ENCODE measurements at regions not wholly inside any gene's neighbourhood (a gene's known extent, or its start where the extent isn't known, plus 50 kb on each side); places are given as distances from the start of the nearest gene placed in this dataset.

DNA sequence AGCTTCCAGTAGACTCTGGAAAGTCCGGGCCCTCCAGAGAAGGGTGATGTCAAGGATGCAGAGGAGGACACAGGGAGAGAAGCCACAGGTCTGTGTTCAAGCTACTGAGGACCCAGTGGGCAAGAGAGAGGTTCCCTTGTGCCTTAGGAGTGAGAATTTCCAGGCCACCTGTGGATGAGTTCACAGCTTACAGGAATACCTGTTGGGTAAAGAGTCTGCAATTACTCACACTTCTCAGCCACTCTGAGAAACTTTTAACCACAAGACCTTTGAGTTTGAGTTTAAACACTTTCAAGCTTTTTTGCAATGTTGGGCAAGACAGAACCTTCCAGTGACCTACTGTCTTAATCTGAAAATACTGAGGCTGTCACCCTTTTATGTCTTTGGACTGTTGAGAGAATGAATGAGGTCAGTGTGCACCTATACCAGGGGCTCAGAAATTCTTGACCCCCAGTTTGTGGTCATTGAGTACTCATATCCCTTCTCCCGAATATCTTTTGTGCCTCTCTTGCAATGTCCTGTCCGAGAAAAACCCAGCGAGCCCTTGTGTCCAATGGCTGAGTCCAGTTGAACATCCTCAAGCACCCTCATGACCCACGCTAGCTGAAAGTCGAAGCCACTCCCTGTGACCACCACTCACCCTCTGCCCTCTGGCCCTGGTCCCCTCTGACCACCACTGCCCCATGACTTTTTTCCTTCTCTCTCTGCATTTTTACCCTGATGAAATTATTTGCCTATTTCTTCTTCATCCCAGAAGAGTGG is 368.5 kb upstream of the ZNF507 start:
- H3K4me1 ChIP-seq (ENCODE audit: control insufficient read depth in 2 of 2, insufficient read depth in 2 of 2, low read length in 1 of 2): no peaks in the 10 kb centered on the region

DNA sequence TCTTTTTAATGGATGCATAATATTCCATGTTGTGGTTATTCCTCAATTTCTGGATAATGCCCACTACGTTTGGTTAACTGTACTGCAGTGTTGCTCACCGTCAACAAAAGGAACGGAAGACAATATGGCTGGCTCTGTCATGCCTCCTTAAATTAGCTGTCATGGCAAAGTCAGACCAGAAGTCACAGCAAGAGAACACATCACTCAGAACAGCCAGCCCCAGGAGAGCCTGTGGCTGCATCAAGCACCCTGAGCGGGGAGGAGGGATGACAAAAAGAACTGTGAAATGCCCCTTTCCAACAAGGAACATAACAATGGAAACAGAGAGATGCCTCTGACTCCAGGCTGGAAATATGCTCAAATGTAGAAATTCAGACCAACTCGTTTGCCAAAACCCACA is 366.0 kb upstream of the ZNF507 start:
- 75 to 77% methylated on average over 5 of the region's 5 CpGs for WGBS, 2 donors

More for the DNA sequence above, 368.5 kb upstream of the ZNF507 start:
- Histone ChIP-seq H3K4me3 (ENCODE audit: low read depth in 1 of 2, low read length in 2 of 2) (no peak overlapping the region), H3K9me3 (ENCODE audit: control insufficient read depth in 2 of 2, insufficient read depth in 1 of 2, low read depth in 1 of 2, low read length in 1 of 2) (no peaks in the 10 kb centered on the region), H3K36me3 (ENCODE audit: control insufficient read depth in 2 of 2, insufficient read depth in 2 of 2, low read length in 1 of 2) (no peaks in the 10 kb centered on the region), H3K27ac (ENCODE audit: low read depth in 2 of 2, low read length in 1 of 2) (no peak overlapping the region), H3K27me3 (ENCODE audit: control insufficient read depth in 1 of 2, insufficient read depth in 2 of 2, low read length in 2 of 2) (no peaks in the 10 kb centered on the region)
- WGBS, 2 donors: 91 to 93% methylated on average over 6 of the region's 6 CpGs

DNA sequence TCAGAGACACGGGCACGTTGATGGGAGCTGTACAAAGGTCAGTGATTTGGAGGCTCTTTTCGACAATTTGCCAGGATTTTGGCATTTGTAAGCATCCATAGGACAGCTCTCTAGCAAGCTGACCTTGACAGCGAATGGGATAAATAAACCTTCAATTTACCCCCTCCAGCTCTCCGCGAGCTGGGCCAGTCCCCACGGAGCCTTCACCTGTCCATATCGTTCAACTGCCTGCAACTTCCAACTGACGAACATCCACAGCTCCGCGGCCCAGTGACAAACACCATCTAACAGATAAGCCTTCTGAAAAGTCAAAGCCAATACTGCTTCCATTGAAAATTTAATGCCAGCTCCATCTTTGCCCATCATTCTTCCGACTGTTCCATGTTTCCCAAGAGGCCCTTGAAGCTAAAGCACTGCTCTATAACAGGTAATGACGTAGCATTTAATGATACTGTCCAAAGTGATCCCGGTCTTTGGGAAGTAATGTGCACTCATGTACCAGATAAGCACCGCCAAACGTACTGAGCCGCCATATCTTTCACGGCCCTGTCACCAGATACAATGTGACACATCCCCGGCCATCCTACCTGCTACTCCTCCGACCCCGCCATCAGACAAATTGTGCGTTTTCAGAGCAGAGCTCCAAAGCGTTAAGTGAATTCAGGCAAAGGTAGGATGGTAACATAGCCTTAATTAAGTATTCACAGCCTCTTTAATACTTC is 365.3 kb upstream of the ZNF507 start:
- Histone ChIP-seq H3K4me1 (ENCODE audit: control insufficient read depth in 2 of 2, insufficient read depth in 2 of 2, low read length in 1 of 2) (no peaks in the 10 kb centered on the region), H3K4me3 (ENCODE audit: low read depth in 1 of 2, low read length in 2 of 2) (no peak overlapping the region), H3K36me3 (ENCODE audit: control insufficient read depth in 2 of 2, insufficient read depth in 2 of 2, low read length in 1 of 2) (no peaks in the 10 kb centered on the region), H3K9me3 (ENCODE audit: control insufficient read depth in 2 of 2, insufficient read depth in 1 of 2, low read depth in 1 of 2, low read length in 1 of 2) (peaks cover 4 to 5% of the 10 kb centered on the region in 2 donors), H3K27ac (ENCODE audit: low read depth in 2 of 2, low read length in 1 of 2) (no peak overlapping the region), H3K27me3 (ENCODE audit: control insufficient read depth in 1 of 2, insufficient read depth in 2 of 2, low read length in 2 of 2) (no peaks in the 10 kb centered on the region)
- WGBS, 2 donors: 90% methylated on average over 23 of the region's 23 CpGs

More for the DNA sequence above, 366.0 kb upstream of the ZNF507 start:
- Histone ChIP-seq H3K9me3 (ENCODE audit: control insufficient read depth in 2 of 2, insufficient read depth in 1 of 2, low read depth in 1 of 2, low read length in 1 of 2) (no peaks in the 10 kb centered on the region), H3K27me3 (ENCODE audit: control insufficient read depth in 1 of 2, insufficient read depth in 2 of 2, low read length in 2 of 2) (no peaks in the 10 kb centered on the region), H3K36me3 (ENCODE audit: control insufficient read depth in 2 of 2, insufficient read depth in 2 of 2, low read length in 1 of 2) (no peaks in the 10 kb centered on the region), H3K27ac (ENCODE audit: low read depth in 2 of 2, low read length in 1 of 2) (no peak overlapping the region), H3K4me3 (ENCODE audit: low read depth in 1 of 2, low read length in 2 of 2) (no peak overlapping the region), H3K4me1 (ENCODE audit: control insufficient read depth in 2 of 2, insufficient read depth in 2 of 2, low read length in 1 of 2) (no peaks in the 10 kb centered on the region)

DNA sequence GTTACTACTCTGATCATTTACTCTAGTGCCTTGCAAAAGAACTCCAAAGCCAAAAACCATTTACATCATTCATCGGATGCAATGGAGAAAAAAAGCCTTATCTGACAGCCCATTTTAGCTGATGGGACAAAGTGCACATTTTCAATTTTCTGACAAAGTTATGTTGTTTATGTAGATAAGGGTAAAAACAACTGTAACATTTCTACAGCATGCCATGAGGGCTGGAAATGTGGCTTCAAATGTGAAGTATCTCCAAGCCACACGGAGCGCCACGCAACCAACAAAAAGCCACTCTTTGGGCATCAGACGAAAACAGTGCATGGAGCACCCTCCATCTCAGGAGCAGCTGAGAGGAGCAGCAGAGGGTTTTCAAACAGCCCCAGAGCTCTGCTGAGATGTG is 364.6 kb upstream of the ZNF507 start:
- 83 to 90% methylated on average over 5 of the region's 5 CpGs for WGBS, 2 donors
- Histone ChIP-seq H3K4me3 (ENCODE audit: low read depth in 1 of 2, low read length in 2 of 2) (no peak overlapping the region), H3K9me3 (ENCODE audit: control insufficient read depth in 2 of 2, insufficient read depth in 1 of 2, low read depth in 1 of 2, low read length in 1 of 2) (peaks cover 8 to 11% of the 10 kb centered on the region in 2 donors), H3K27ac (ENCODE audit: low read depth in 2 of 2, low read length in 1 of 2) (no peak overlapping the region), H3K27me3 (ENCODE audit: control insufficient read depth in 1 of 2, insufficient read depth in 2 of 2, low read length in 2 of 2) (no peaks in the 10 kb centered on the region), H3K4me1 (ENCODE audit: control insufficient read depth in 2 of 2, insufficient read depth in 2 of 2, low read length in 1 of 2) (no peaks in the 10 kb centered on the region), H3K36me3 (ENCODE audit: control insufficient read depth in 2 of 2, insufficient read depth in 2 of 2, low read length in 1 of 2) (no peaks in the 10 kb centered on the region)

DNA sequence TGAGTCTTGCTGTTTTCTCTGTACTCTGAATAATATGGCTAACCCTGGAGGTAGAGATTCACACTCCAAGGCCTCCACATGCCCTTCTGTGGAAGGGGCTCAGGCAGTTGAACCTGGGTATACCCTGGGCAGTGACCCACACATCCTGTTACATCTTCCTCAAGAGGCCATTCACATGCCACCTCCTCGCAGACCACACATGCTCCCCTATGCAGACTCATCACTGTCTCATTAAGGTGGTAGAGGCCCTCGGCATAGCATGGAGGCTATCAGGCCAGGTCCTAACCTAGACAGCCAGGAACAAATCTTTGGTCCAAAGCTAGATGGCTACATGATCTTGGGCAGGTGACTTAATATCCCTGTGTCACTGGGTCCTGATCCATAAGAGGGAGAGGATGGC is 363.9 kb upstream of the ZNF507 start:
- 87% methylated on average over 2 of the region's 2 CpGs for WGBS, 2 donors
- no peaks in the 10 kb centered on the region for H3K36me3 ChIP-seq (ENCODE audit: control insufficient read depth in 2 of 2, insufficient read depth in 2 of 2, low read length in 1 of 2)

DNA sequence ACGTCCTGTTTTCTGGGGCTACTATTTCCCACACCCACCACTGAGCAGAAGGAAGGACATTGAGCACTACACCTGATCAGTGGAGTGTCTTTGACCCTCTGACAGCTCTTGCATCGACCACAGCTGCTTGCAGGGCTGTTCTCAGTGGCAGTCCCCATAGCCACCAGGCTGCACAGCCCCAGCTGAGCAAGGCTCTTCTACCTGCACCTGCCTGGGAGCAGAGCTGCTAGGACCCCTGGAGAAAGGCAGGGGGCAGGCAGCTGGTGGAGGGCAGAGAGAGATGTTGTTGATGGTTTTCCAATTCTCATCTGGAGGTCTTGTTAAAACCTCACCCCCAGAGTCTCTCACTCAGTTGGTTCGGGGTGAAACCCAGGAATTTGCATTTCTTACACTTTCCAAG is 361.8 kb upstream of the ZNF507 start:
- Histone ChIP-seq H3K9me3 (ENCODE audit: control insufficient read depth in 2 of 2, insufficient read depth in 1 of 2, low read depth in 1 of 2, low read length in 1 of 2) (peaks cover 12 to 16% of the 10 kb centered on the region in 2 donors), H3K36me3 (ENCODE audit: control insufficient read depth in 2 of 2, insufficient read depth in 2 of 2, low read length in 1 of 2) (no peaks in the 10 kb centered on the region), H3K4me1 (ENCODE audit: control insufficient read depth in 2 of 2, insufficient read depth in 2 of 2, low read length in 1 of 2) (no peaks in the 10 kb centered on the region), H3K4me3 (ENCODE audit: low read depth in 1 of 2, low read length in 2 of 2) (no peak overlapping the region), H3K27me3 (ENCODE audit: control insufficient read depth in 1 of 2, insufficient read depth in 2 of 2, low read length in 2 of 2) (no peaks in the 10 kb centered on the region), H3K27ac (ENCODE audit: low read depth in 2 of 2, low read length in 1 of 2) (no peak overlapping the region)
- WGBS, 2 donors: 45 to 56% methylated on average over 3 of the region's 3 CpGs

More for the DNA sequence above, 363.9 kb upstream of the ZNF507 start:
- peaks cover 9 to 12% of the 10 kb centered on the region in 2 donors for H3K9me3 ChIP-seq (ENCODE audit: control insufficient read depth in 2 of 2, insufficient read depth in 1 of 2, low read depth in 1 of 2, low read length in 1 of 2)
- H3K4me3 ChIP-seq (ENCODE audit: low read depth in 1 of 2, low read length in 2 of 2): no peak overlapping the region
- no peaks in the 10 kb centered on the region for H3K27me3 ChIP-seq (ENCODE audit: control insufficient read depth in 1 of 2, insufficient read depth in 2 of 2, low read length in 2 of 2)
- no peaks in the 10 kb centered on the region for H3K4me1 ChIP-seq (ENCODE audit: control insufficient read depth in 2 of 2, insufficient read depth in 2 of 2, low read length in 1 of 2)
- H3K27ac ChIP-seq (ENCODE audit: low read depth in 2 of 2, low read length in 1 of 2): no peak overlapping the region

DNA sequence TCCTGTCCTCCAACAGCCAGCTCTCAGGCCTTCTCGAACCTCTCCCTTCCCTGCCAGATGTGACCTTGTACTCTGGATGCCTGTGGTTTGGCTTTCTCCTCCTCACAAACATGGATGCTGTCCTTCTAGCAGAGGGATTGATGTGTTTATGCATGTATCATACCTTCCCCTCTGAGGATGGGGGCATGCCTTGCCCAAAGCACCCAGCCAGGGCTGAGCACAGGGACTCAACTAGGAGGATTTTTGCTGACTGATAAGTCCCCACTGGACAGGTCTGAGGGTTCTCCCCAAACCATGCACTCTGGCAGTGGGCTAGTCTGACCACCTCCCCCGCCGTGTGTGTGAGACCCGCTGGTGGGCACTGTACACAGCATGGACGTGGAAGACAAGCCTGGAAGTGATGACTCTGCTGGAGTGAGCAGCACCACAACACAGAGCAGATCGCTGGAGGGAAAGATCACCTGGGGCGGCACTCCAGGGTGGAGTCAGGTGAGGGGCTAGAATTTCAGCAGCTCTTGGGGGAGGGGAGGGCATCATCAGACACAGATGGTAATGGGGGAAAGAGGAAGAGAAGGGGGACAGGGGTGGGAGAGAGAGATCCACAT is 360.3 kb upstream of the ZNF507 start:
- no peaks in the 10 kb centered on the region for H3K36me3 ChIP-seq (ENCODE audit: control insufficient read depth in 2 of 2, insufficient read depth in 2 of 2, low read length in 1 of 2)
- no peak overlapping the region for H3K27ac ChIP-seq (ENCODE audit: low read depth in 2 of 2, low read length in 1 of 2)
- H3K9me3 ChIP-seq (ENCODE audit: control insufficient read depth in 2 of 2, insufficient read depth in 1 of 2, low read depth in 1 of 2, low read length in 1 of 2): peaks cover 12 to 16% of the 10 kb centered on the region in 2 donors
- WGBS, 2 donors: 84 to 85% methylated on average over 7 of the region's 7 CpGs
- no peaks in the 10 kb centered on the region for H3K4me1 ChIP-seq (ENCODE audit: control insufficient read depth in 2 of 2, insufficient read depth in 2 of 2, low read length in 1 of 2)
- no peaks in the 10 kb centered on the region for H3K27me3 ChIP-seq (ENCODE audit: control insufficient read depth in 1 of 2, insufficient read depth in 2 of 2, low read length in 2 of 2)
- H3K4me3 ChIP-seq (ENCODE audit: low read depth in 1 of 2, low read length in 2 of 2): no peak overlapping the region

DNA sequence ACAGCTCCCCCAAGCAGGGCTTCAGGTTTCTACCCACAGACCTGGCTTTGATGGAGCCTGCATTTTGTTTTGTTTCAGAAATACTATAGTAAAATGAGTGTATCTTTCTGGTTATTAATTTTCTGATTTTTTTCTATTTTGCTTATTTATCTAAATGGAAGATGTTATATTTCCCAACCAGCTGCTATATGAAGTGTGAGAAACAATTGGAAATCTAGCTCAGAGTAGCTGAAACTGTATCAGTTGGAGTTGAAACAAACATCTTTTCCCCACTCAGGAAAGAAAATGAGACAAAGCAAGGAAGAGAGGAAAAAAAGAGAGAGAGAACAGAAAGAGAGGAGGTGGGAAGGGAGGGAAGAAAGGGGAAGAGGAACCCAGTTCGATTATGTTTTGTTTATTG is 358.5 kb upstream of the ZNF507 start:
- peaks cover 12 to 21% of the 10 kb centered on the region in 2 donors for H3K9me3 ChIP-seq (ENCODE audit: control insufficient read depth in 2 of 2, insufficient read depth in 1 of 2, low read depth in 1 of 2, low read length in 1 of 2)
- no peaks in the 10 kb centered on the region for H3K36me3 ChIP-seq (ENCODE audit: control insufficient read depth in 2 of 2, insufficient read depth in 2 of 2, low read length in 1 of 2)
- no peak overlapping the region for H3K4me3 ChIP-seq (ENCODE audit: low read depth in 1 of 2, low read length in 2 of 2)
- H3K4me1 ChIP-seq (ENCODE audit: control insufficient read depth in 2 of 2, insufficient read depth in 2 of 2, low read length in 1 of 2): no peaks in the 10 kb centered on the region
- H3K27ac ChIP-seq (ENCODE audit: low read depth in 2 of 2, low read length in 1 of 2): no peak overlapping the region
- WGBS, 2 donors: 50 to 61% methylated on average over 1 of the region's 1 CpG
- H3K27me3 ChIP-seq (ENCODE audit: control insufficient read depth in 1 of 2, insufficient read depth in 2 of 2, low read length in 2 of 2): no peaks in the 10 kb centered on the region

DNA sequence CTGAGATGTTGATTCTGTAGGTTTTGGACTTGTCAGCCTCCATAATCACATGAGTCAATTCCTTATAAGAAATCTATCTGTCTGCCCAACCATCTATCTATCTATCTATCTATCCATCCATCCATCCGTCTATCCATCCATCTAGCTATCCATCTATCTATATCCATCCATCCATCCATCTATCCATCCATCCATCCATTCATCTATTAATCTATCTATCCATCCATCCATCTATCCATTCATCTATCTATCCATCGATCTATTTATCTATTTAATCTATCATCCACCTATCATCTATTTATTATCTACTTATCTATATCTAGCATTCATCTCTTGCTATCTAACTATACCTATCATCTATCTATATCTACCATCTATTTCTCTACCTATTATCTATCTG is 357.2 kb upstream of the ZNF507 start:
- Histone ChIP-seq H3K27me3 (ENCODE audit: control insufficient read depth in 1 of 2, insufficient read depth in 2 of 2, low read length in 2 of 2) (no peaks in the 10 kb centered on the region), H3K4me3 (ENCODE audit: low read depth in 1 of 2, low read length in 2 of 2) (no peak overlapping the region), H3K27ac (ENCODE audit: low read depth in 2 of 2, low read length in 1 of 2) (no peak overlapping the region), H3K36me3 (ENCODE audit: control insufficient read depth in 2 of 2, insufficient read depth in 2 of 2, low read length in 1 of 2) (no peaks in the 10 kb centered on the region), H3K9me3 (ENCODE audit: control insufficient read depth in 2 of 2, insufficient read depth in 1 of 2, low read depth in 1 of 2, low read length in 1 of 2) (peaks cover 16 to 21% of the 10 kb centered on the region in 2 donors), H3K4me1 (ENCODE audit: control insufficient read depth in 2 of 2, insufficient read depth in 2 of 2, low read length in 1 of 2) (no peaks in the 10 kb centered on the region)
- 89 to 95% methylated on average over 2 of the region's 2 CpGs for WGBS, 2 donors
